Suprapubic skin (tissue), 2 donors: ENCODE measurements at regions not wholly inside any gene's neighbourhood (a gene's known extent, or its start where the extent isn't known, plus 50 kb on each side); places are given as distances from the start of the nearest gene placed in this dataset.

Source experiments
- EP300 ChIP-seq: sonication (generic); formaldehyde crosslinking; IDR thresholded peaks from one replicate; pipeline ENCODE4 v1.6.1; 2017; ENCODE audit warnings: antibody characterized with exemption
- POLR2A ChIP-seq, 2 donors: fragments of 450-650 bp; IDR thresholded peaks; one replicate each; pipeline ENCODE4 v1.6.1; 2017; ENCODE audit warnings: antibody characterized with exemption in 2 of 2, mild to moderate bottlenecking in 2 of 2, moderate library complexity in 2 of 2

- TF ChIP-seq POLR2A (IDR thresholded peaks at IDR 0.05): no peak
- TF ChIP-seq EP300: no peak
Observed at GRCh38 chr5:108516785-108517184, 134.9 kb upstream of the FBXL17 start.
